HG03457 (cell line): ENCODE measurements at regions not wholly inside any gene's neighbourhood (a gene's known extent, or its start where the extent isn't known, plus 50 kb on each side); places are given as distances from the start of the nearest gene placed in this dataset.
"Not testable (repeated sequence)": the region's sequence is repeated elsewhere in the genome, so short reads cannot be mapped to it uniquely, and the experiment has no call there.

Source experiments
- ATAC-seq: cut with Tn5 transposase; IDR thresholded peaks from one replicate; pipeline ENCODE4 v1.9.1; 2021; ENCODE audit warnings: moderate number of reproducible peaks; ENCODE audit not compliant: unreplicated experiment

DNA sequence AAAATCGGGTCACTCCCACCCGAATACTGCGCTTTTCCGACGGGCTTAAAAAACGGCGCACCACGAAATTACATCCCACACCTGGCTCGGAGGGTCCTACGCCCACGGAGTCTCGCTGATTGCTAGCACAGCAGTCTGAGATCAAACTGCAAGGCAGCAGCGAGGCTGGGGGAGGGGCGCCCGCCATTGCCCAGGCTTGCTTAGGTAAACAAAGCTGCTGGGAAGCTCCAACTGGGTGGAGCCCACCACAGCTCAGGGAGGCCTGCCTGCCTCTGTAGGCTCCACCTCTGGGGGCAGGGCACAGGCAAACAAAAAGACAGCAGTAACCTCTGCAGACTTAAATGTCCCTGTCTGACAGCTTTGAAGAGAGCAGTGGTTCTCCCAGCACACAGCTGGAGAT, 325.7 kb upstream of the PIK3R1 start:
- ATAC-seq = not testable (repeated sequence)

GRCh38 chr5:67887748-67888161, 327.8 kb upstream of the PIK3R1 start:
- ATAC-seq = no peak

DNA sequence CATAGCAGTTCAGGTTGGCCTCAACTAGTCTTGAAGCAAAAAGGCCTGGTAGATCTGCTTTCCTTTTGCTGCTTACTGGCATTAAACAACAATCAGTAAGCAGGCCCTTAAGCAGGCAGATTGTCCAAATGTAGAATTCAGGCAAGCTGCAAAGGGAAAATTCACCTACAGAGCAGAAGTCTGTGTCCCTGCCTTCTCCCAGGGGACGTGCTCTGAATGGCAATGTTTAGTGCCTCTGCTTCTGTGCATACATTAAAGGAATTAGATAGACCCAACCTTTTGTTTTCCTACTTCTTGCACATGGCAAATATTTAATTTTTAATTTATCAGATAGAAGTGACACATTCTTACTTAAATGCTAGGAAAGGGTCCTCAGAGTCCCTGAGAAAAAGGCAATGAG, 328.8 kb upstream of the PIK3R1 start:
- ATAC-seq = no peak

- no peak for ATAC-seq
Observed at GRCh38 chr5:67880876-67881275, 334.7 kb upstream of the PIK3R1 start.

GRCh38 chr5:67880511-67880805, 335.1 kb upstream of the PIK3R1 start:
- no peak for ATAC-seq

DNA sequence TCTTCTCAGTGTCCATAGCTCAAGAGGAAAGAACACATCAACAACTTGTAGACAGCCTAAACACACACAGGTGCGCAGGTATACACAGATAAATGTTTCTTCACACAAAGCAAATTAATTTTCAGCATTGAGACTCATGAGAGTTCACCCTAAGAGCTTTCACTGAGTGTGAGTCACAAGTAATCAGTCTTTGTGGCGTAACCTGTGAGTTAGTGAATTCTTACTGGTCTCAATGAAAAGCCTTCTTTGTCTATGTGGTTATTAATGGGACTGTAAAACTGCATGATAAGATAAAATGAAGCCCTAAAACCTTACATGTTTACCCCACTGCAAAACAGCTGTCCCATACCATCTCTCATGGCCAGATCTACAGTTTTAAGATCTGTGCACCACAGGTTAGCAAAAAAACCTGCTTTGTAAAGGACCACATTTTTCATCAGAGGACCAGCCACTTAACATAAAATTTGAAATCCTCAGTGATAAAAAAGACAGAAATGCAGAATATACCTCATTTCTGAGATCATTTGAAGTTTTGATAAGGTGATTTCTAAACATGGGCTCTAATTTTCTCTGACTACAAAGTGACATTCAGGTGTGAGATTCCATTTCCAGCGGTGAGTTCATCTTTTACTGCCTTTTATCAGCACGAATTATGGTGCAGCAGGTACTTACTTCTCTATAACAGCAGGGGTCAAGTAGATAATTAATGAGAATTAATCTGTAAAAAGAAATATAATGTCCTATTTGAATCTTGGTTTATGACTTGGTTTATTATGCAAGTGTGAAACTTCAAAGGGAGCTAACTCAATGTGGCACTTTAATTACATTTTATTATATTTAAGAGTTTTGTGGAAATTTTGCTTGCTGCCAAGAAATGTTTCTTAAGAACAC, 335.7 kb upstream of the PIK3R1 start:
- ATAC-seq = no peak

DNA sequence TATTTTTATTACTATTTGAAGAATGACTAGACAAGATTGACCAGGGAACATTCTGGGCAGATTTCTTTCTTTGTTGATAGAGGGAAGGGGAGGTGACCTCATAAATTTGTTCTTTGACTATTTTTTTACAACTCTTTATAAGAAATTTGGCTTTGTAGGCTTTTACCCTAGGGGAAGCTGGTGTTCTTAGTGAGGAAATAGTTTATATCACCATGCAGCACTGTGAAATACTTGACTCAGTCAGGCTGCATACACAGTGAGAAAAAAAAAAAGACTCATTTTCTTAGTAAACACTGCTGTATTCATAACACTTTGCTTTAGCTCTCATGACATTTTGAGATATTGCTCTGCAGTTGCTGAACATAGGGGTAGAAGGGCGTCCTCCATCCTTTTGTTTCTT, 336.6 kb upstream of the PIK3R1 start:
- no peak for ATAC-seq

DNA sequence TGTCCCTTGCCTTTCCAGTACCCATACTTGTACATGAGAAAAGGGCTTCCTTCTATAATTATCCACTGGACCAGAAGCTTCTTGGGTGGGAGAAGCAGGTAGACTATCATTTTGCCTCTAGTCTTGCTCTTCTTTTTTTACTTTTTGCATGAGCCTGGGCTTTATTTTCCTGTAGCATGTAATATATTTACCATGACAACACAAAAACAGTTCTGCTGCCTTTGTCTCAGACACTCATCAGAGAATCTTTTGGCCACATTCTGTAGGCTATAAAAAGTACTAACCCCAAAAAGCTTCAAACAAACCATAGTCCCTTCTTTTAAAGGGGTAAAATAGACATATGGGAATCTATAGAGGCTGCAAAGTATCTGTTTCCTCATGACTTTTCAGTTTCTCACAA, 339.2 kb upstream of the PIK3R1 start:
- ATAC-seq = no peak

DNA sequence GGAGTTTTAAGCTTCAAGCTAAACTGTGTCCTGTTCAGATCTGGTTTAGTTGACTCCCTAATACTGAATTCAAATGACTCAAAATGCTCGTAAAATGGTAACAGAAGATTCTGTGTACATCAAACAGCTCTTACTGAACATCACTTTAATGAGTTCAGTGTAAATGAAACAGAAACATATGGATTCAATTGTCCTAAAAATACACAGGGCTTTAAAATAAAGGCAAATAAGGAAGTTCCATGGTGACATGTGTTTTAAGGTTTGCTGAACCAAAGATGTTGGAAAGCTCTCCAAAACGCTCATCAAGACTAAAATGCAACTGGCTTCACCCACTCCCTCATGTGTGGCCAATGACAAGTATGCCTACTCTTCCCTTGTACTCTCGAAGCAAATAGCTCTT, 340.0 kb upstream of the PIK3R1 start:
- ATAC-seq = no peak

DNA sequence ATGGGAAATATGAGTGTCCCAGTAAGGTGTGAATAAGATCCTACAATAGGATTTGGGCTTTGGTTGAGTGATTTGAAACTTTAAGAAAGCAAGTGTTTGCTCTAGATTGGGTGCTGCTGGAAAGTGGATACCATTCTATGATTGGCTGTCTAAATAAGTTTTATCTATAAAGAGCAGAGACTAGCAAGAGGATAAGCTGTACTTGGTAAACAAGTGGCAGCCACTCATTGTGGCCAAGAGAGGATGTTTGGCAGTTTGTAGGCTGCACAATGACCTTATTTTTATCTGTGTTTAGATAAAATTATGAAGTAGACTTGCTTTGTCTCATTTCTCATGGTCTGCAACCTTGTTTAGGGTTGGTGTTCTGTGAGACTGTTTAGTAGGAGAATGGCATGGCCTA, 341.6 kb upstream of the PIK3R1 start:
- no peak for ATAC-seq

DNA sequence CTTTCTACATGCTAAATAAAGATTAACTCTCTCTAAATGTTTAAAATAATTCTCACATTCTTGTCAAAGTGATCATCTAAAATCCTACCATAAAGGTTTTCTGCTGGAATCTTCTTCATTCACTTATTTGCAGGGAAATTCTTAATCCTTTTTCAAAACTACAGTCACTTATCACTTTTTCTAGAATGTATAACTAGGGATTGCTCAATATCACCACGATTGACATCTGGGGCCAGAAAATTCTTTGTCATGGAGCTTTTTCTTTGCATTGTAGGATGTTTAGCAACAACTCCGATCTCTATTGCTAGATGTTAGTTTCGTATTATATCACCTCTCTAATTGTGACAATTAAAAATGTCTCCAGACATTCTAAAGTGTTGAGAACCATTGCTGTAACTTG, 344.9 kb upstream of the PIK3R1 start:
- no peak for ATAC-seq

- ATAC-seq = not testable (repeated sequence)
Observed at GRCh38 chr5:67864335-67864734, 351.2 kb upstream of the PIK3R1 start.

DNA sequence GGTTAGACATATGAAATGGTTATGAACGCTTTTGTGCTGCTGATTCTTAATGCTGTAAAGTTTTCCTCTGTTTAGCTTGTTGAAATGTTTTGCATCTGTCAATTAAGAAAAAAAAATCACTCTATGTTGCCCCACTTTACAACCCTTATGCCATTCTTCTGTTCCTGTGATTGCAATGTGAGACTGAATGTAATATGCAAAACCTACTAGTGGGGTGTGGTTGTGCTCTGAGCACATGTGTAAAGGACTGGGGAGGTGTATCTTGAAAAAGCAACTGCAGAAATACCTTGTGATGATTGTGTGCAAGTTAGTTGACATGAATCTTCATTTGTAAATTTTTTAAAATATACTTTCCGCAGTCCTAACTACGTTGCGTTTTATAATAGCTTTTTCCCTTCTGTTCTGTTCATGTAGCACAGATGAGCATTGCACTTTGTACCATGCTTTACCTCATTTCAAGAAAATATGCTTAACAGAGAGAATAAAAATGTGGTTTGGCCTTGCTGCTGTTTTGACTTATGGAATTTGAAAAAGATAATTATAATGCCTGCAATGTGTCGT, 357.0 kb upstream of the PIK3R1 start:
- ATAC-seq = no peak

DNA sequence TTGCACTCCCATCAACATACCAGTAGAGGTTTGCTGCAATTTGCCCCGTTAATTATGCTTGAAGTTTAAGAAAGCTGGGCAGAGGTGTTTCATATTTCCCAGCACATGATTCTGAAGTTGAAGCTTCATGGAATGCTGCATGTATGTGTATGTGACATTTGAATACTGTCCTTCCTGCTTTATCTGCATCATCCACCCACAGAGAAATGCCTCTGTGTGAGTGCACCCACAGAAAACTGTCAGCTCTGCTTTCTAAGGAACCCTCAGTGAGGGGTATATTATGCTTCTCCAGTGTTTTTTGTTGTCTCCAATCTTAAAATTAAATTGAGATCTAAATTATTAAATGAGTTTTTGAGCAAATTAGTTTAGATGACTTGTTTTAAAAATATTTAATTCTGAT, 358.1 kb upstream of the PIK3R1 start:
- no peak for ATAC-seq

DNA sequence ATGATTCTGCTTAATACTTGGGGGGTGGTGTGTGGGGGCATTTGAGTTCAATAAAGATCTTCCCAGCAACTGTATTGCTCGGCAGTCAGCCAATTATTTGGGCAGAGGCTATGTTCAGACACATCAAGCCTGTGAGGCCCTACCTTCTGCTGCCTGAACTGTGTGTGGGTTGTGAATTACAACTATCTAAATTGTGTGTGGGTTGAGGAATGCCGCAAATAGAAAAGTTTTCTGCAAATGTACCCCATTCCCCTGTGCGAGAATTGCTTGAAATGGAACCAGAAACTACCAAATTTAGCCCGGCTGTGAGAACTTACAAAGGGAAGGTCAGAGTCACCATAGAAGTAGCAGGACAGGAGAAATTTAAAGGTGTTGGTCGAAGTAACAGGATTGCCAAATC, 360.0 kb upstream of the PIK3R1 start:
- ATAC-seq = no peak

GRCh38 chr5:67850906-67851305, 364.6 kb upstream of the PIK3R1 start:
- not testable (repeated sequence) for ATAC-seq

- ATAC-seq = no peak
Observed at GRCh38 chr5:67844924-67845323, 370.6 kb upstream of the PIK3R1 start.

DNA sequence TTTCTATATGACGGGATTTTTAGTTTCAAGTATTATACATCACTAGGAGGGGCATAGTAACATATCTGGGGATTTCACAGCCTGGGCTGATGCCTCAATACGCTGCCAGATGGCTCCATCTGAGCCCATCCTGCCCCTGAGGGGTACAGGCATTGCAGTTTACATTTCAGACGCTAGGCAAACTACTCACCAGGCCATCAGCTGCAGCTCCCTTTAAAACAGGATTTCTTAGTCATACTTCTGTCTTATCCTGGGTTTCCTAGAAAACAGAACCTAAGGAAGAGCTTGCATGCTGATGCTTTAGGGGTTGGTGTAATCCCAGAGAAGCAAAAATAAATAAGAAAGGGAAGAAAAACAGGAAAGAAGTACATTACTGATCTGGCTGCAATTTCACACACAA, 372.8 kb upstream of the PIK3R1 start:
- no peak for ATAC-seq

DNA sequence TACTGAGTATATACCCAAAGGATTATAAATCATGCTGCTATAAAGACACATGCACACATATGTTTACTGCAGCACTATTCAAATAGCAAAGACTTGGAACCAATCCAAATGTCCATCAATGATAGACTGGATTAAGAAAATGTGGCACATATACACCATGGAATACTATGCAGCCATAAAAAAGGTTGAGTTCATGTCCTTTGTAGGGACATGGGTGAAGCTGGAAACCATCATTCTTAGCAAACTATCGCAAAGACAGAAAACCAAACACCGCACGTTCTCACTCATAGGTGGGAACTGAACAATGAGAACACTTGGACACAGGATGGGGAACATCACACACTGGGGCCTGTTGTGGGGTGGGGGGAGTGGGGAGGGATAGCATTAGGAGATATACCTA, 378.3 kb upstream of the PIK3R1 start:
- ATAC-seq = not testable (repeated sequence)

DNA sequence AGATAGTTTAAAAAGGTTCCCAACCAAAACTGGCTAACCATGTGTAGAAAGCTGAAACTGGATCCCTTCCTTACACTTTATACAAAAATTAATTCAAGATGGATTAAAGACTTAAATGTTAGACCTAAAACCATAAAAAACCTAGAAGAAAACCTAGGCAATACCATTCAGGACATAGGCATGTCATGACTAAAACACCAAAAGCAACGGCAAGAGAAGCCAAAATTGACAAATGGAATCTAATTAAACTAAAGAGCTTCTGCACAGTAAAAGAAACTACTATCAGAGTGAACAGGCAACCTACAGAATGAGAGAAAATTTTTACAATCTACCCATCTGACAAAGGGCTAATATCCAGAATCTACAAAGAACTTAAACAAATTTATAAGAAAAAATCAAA, 379.1 kb upstream of the PIK3R1 start:
- ATAC-seq = not testable (repeated sequence)

DNA sequence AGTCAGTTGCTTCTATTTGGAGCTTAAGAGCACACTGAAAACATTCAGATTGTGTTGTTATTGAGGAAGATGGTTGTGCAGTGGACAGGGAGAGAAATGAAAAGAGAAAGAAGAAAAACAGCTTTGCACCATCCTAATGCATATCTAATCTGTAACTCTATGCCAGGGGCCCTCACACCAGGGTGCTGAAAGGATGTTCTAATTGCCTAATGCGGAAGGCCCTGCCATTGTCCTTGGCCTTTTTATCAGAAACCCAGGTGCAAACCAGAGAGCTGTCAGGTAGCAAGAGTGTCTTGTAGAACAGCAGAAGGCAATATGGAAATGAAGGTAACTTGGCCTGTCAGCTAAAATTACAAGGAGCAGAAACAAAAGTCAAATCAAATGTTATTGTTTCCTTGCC, 384.5 kb upstream of the PIK3R1 start:
- no peak for ATAC-seq

GRCh38 chr5:67827541-67827940, 388.0 kb upstream of the PIK3R1 start:
- no peak for ATAC-seq

- no peak for ATAC-seq
Observed at GRCh38 chr5:67824852-67825251, 390.7 kb upstream of the PIK3R1 start.
